OCI-LY3 (cell line): ENCODE measurements at regions not wholly inside any gene's neighbourhood (a gene's known extent, or its start where the extent isn't known, plus 50 kb on each side); places are given as distances from the start of the nearest gene placed in this dataset.

ENCODE experiments used
- H2AFZ ChIP-seq: fragments of 200-600, 300-600 bp; shearing (Covaris generic); 2 replicates; pipeline ENCODE4 v1.6.0; 2014; ENCODE audit warnings: antibody characterized with exemption, low read depth, low read length
- H3K27ac ChIP-seq: fragments of 200-600, 300-600 bp; sonication (generic); 2 replicates; pipeline ENCODE4 v1.5.1; 2014; ENCODE audit warnings: mild to moderate bottlenecking, low read length, moderate library complexity, mixed read lengths
- H3K27me3 ChIP-seq: fragments of 200-600, 300-600 bp; sonication (generic); 2 replicates; pipeline ENCODE4 v1.6.1; 2014; ENCODE audit warnings: low read depth, low read length, mixed read lengths
- H3K36me3 ChIP-seq: fragments of 200-600, 300-600 bp; sonication (generic); replicated peaks from 2 replicates; pipeline ENCODE3; 2014; ENCODE audit warnings: low read depth, low read length, mixed read lengths
- H3K4me1 ChIP-seq: fragments of 300-600, 200-600 bp; sonication (generic); 2 replicates; pipeline ENCODE4 v1.6.1; 2014; ENCODE audit warnings: low read length, mixed read lengths
- H3K4me2 ChIP-seq: fragments of 200-600, 300-600 bp; sonication (generic); 2 replicates; pipeline ENCODE4 v1.6.1; 2014; ENCODE audit warnings: low read length, mixed read lengths
- H3K4me3 ChIP-seq: fragments of 300-600, 200-600 bp; sonication (generic); 2 replicates; pipeline ENCODE4 v1.5.1; 2014; ENCODE audit warnings: antibody characterized with exemption, mild to moderate bottlenecking, low read length, moderate library complexity
- H3K79me2 ChIP-seq: fragments of 300-600, 200-600 bp; shearing (Covaris generic); 2 replicates; pipeline ENCODE4 v1.6.1; 2014; ENCODE audit warnings: mild to moderate bottlenecking, low read length, mixed read lengths
- H3K9ac ChIP-seq: fragments of 300-600, 200-600 bp; shearing (Covaris generic); 2 replicates; pipeline ENCODE4 v1.6.0; 2014; ENCODE audit warnings: mild to moderate bottlenecking, low read length, moderate library complexity
- H3K9me3 ChIP-seq: fragments of 200-600, 300-600 bp; shearing (Covaris generic); 2 replicates; pipeline ENCODE4 v1.6.1; 2014; ENCODE audit warnings: low read length, mixed read lengths; ENCODE audit not compliant: insufficient read depth
- H4K20me1 ChIP-seq: fragments of 200-600, 300-600 bp; sonication (generic); 2 replicates; pipeline ENCODE4 v1.6.1; 2016; ENCODE audit warnings: low read length, mixed read lengths; ENCODE audit not compliant: insufficient read depth
- EZH2phosphoT487 ChIP-seq: fragments of 200-600 bp; shearing (Covaris generic); IDR thresholded peaks from 2 replicates; pipeline ENCODE4 v1.6.1; 2018; ENCODE audit warnings: antibody characterized with exemption, mixed run types, low read depth
- TF ChIP-seq, protein P1 (sequence below): fragments of 200-600, 300-600 bp; sonication (generic); IDR thresholded peaks from 2 replicates; pipeline ENCODE4 v1.5.1; 2014; ENCODE audit warnings: antibody characterized with exemption, low read length, low read depth

DNA sequence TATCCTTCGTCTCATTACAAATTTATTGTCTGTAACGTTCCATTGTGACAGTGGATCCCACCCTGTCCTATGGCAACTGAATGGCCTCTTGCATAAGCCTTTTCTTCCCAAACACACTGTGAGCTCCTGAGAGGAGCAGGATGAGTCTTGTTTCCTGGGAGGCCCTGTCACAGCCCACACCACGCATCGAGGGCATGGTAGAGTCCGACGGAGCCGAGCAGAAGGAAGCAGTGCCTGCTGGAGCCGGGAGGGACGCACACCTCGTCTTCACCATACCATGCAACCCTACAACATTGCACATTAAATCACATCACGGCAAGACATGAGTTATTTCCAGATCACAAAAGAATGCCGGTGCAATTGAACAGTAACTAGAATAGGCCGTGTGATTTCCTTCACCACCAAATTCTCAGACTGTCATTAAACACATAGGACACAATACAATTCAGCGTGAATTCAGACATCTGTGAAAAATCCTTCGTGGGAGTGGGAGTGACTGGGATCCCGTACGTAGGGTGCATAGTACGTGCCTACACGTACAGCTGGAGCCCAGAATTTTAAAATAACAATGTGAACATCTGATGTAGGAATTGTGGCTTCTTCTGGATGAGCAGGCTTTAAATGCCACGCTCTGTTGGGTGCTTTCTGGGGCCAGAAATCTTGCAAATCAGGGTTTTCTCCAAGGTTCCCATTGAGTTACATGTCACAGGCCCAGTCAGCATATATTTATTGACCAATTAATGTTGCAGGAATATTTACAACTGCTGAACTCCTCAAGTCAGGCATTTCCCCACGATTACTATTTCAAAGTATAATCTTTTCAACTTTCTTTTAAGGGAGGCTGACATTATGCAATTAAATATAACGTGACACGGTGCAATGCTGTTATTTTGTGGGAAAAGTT, 201.8 kb downstream of the TTLL2 start:
- Histone ChIP-seq H3K36me3 (no peaks in the 10 kb centered on the region), H3K4me1 (peaks cover 32% of the 10 kb centered on the region), H3K4me3 (no peak overlapping the region), H3K4me2 (no peak overlapping the region), H3K9me3 (no peaks in the 10 kb centered on the region), H2AFZ (no peak overlapping the region), H3K9ac (no peak overlapping the region), H3K79me2 (no peaks in the 10 kb centered on the region), H4K20me1 (no peaks in the 10 kb centered on the region), H3K27ac (no peak overlapping the region), H3K27me3 (peaks cover 40% of the 10 kb centered on the region)
- TF ChIP-seq, protein P1, sequence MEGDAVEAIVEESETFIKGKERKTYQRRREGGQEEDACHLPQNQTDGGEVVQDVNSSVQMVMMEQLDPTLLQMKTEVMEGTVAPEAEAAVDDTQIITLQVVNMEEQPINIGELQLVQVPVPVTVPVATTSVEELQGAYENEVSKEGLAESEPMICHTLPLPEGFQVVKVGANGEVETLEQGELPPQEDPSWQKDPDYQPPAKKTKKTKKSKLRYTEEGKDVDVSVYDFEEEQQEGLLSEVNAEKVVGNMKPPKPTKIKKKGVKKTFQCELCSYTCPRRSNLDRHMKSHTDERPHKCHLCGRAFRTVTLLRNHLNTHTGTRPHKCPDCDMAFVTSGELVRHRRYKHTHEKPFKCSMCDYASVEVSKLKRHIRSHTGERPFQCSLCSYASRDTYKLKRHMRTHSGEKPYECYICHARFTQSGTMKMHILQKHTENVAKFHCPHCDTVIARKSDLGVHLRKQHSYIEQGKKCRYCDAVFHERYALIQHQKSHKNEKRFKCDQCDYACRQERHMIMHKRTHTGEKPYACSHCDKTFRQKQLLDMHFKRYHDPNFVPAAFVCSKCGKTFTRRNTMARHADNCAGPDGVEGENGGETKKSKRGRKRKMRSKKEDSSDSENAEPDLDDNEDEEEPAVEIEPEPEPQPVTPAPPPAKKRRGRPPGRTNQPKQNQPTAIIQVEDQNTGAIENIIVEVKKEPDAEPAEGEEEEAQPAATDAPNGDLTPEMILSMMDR = no peak
- TF ChIP-seq EZH2phosphoT487 = no peak

- H3K4me2 ChIP-seq = peak overlapping the region; percentile 98
- H3K27ac ChIP-seq = peak overlapping the region; percentile 86
- peaks cover 37% of the 10 kb centered on the region for H3K4me1 ChIP-seq
- H3K9me3 ChIP-seq = no peaks in the 10 kb centered on the region
- TF ChIP-seq EZH2phosphoT487 = peak; percentile 55; the same call in 1 of the 2 replicates
- TF ChIP-seq, protein P1 = no peak
- H3K4me3 ChIP-seq = peak overlapping the region; percentile 66
- no peaks in the 10 kb centered on the region for H3K79me2 ChIP-seq
- H4K20me1 ChIP-seq = no peaks in the 10 kb centered on the region
- H3K36me3 ChIP-seq = no peaks in the 10 kb centered on the region
- peaks cover 38% of the 10 kb centered on the region for H3K27me3 ChIP-seq
- H2AFZ ChIP-seq = no peak overlapping the region
- peak overlapping the region; percentile 51; the same call in 1 of the 2 replicates for H3K9ac ChIP-seq
Observed at GRCh38 chr6:167528239-167528638, 203.4 kb downstream of the TTLL2 start.

DNA sequence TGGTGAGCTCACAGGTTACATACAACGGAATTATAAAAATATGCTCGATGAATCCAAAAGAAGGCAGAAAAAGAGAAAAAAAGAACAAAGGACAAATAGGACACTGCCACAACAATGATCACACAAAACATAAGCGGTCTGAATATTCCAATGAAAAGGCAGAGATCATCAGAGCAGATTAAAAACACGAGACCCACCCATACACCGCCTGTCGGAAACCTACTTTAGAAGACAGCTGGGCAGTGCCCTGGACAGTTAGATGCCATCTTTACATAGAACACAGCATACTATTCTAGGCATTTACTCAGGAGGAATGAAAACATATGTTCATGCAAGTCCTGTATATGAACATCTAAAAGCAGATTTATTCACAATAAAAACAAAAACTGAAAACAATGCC, 204.1 kb downstream of the TTLL2 start:
- Histone ChIP-seq H3K4me3 (peak overlapping the region; percentile 66), H3K9me3 (no peaks in the 10 kb centered on the region), H4K20me1 (no peaks in the 10 kb centered on the region), H3K36me3 (no peaks in the 10 kb centered on the region), H3K27me3 (peaks cover 31% of the 10 kb centered on the region), H3K4me1 (peaks cover 37% of the 10 kb centered on the region), H3K27ac (peak overlapping the region; percentile 86), H3K79me2 (no peaks in the 10 kb centered on the region), H3K4me2 (peak overlapping the region; percentile 98), H3K9ac (peak overlapping the region; percentile 51; the same call in 1 of the 2 replicates), H2AFZ (no peak overlapping the region)
- TF ChIP-seq, protein P1 = no peak
- TF ChIP-seq EZH2phosphoT487 = no peak

GRCh38 chr6:167529444-167530335, 204.8 kb downstream of the TTLL2 start:
- H3K9ac ChIP-seq = no peak overlapping the region

More at GRCh38 chr6:167529444-167530335, 204.8 kb downstream of the TTLL2 start:
- Histone ChIP-seq H3K27ac (no peak overlapping the region), H4K20me1 (no peaks in the 10 kb centered on the region), H3K79me2 (no peaks in the 10 kb centered on the region), H3K36me3 (no peaks in the 10 kb centered on the region), H2AFZ (no peak overlapping the region), H3K4me2 (no peak overlapping the region), H3K4me1 (peaks cover 37% of the 10 kb centered on the region), H3K9me3 (no peaks in the 10 kb centered on the region), H3K27me3 (peaks cover 27% of the 10 kb centered on the region), H3K4me3 (no peak overlapping the region)
- TF ChIP-seq, protein P1 = no peak
- no peak for TF ChIP-seq EZH2phosphoT487
